ENCODE measurements at regions not wholly inside any gene's neighbourhood (a gene's known extent, or its start where the extent isn't known, plus 50 kb on each side); places are given as distances from the start of the nearest gene placed in this dataset.

DNA sequence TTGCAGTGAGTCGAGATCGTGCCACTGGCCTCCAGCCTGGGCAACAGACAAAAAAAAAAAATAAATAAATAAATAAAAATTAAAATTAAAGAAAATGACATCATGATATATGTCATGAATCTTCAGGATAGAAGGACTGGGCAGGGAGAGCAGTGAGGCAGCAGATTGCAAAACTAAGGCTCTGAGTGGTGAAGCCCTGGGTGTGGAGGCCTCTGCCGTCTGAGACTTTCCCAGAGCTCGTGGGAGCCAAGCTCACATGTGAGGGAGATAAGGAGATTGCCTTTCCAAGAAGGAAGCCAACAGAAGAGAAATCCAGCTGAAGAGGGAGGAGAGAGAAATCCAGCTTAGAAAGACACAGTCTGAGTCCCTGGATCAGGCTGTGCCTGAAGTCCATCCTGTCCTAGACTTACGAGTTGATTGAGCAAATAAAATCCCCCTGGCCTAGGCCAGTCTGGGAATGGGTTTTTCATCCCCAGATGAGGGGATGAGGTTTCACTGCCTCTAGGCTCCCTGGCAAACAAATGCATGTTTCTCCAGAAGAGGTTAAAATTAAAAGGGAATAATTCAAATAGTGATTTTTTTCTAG is 142.0 kb upstream of the IGSF21 start:
- TF ChIP-seq, protein P1, sequence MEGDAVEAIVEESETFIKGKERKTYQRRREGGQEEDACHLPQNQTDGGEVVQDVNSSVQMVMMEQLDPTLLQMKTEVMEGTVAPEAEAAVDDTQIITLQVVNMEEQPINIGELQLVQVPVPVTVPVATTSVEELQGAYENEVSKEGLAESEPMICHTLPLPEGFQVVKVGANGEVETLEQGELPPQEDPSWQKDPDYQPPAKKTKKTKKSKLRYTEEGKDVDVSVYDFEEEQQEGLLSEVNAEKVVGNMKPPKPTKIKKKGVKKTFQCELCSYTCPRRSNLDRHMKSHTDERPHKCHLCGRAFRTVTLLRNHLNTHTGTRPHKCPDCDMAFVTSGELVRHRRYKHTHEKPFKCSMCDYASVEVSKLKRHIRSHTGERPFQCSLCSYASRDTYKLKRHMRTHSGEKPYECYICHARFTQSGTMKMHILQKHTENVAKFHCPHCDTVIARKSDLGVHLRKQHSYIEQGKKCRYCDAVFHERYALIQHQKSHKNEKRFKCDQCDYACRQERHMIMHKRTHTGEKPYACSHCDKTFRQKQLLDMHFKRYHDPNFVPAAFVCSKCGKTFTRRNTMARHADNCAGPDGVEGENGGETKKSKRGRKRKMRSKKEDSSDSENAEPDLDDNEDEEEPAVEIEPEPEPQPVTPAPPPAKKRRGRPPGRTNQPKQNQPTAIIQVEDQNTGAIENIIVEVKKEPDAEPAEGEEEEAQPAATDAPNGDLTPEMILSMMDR (IDR thresholded peaks at IDR 0.05), result no peak
- TF ChIP-seq POLR2A (IDR thresholded peaks at IDR 0.05), result no peak

Measured in breast epithelium (tissue), 3 donors.